PC-3 (cell line): ENCODE measurements at regions not wholly inside any gene's neighbourhood (a gene's known extent, or its start where the extent isn't known, plus 50 kb on each side); places are given as distances from the start of the nearest gene placed in this dataset.

Source experiments
- ATAC-seq: fragments of 200-7000 bp; cut with Tn5 transposase; 2 replicates; pipeline ENCODE4 v1.9.1; 2020; ENCODE audit warnings: mild to moderate bottlenecking, moderate library complexity
- BruUV-seq: library from RNA; stranded (reverse); fragments of 400-500 nt; replicated peaks from 2 replicates; lab custom pipeline; 2021; lab: Mats Ljungman, UMichigan
- CTCF ChIA-PET: fragments of 300-600 bp; sonication (Branson Sonifier 250); formaldehyde crosslinking; loops from one replicate; lab custom pipeline; 2022; ENCODE audit warnings: antibody characterized with exemption; lab: Charles Lee
- POLR2A ChIA-PET: fragments of 300-600 bp; sonication (Branson Sonifier 250); formaldehyde crosslinking; loops from one replicate; lab custom pipeline; 2022; ENCODE audit warnings: antibody characterized with exemption; ENCODE audit not compliant: unreplicated experiment; lab: Charles Lee
- DNase-seq: peaks from one replicate; pipeline ENCODE4 v3.0.0-alpha.2; 2015
- H2AFZ ChIP-seq: fragments of 300-600 bp; sonication (generic); 2 replicates; pipeline ENCODE4 v1.6.0; 2016; ENCODE audit warnings: antibody characterized with exemption, low read length
- H3F3A ChIP-seq: fragments of 300-600 bp; sonication (generic); one replicate; pipeline ENCODE4 v1.6.0; 2017; ENCODE audit warnings: antibody characterized with exemption, low read length, control low read depth, mild to moderate bottlenecking; ENCODE audit not compliant: unreplicated experiment
- H3K27ac ChIP-seq: fragments of 300-600 bp; sonication (generic); 2 replicates; pipeline ENCODE4 v1.5.1; 2016; ENCODE audit warnings: mild to moderate bottlenecking, low read length
- H3K27me3 ChIP-seq: fragments of 300-600 bp; sonication (generic); 2 replicates; pipeline ENCODE4 v1.6.1; 2016; ENCODE audit warnings: low read length, mixed read lengths
- H3K36me3 ChIP-seq: fragments of 300-600 bp; sonication (generic); 2 replicates; pipeline ENCODE4 v1.6.1; 2016; ENCODE audit warnings: low read depth, mixed run types, low read length, mixed read lengths
- H3K4me1 ChIP-seq: fragments of 300-600 bp; sonication (generic); 2 replicates; pipeline ENCODE4 v1.5.1; 2016; ENCODE audit warnings: low read length; ENCODE audit not compliant: insufficient read depth
- H3K4me2 ChIP-seq: fragments of 300-600 bp; sonication (generic); 2 replicates; pipeline ENCODE4 v1.6.0; 2016; ENCODE audit warnings: low read length
- H3K4me3 ChIP-seq: fragments of 300-600 bp; sonication (generic); 2 replicates; pipeline ENCODE4 v1.5.1; 2016; ENCODE audit warnings: mild to moderate bottlenecking, low read length, mixed read lengths
- H3K79me2 ChIP-seq: fragments of 300-600 bp; sonication (generic); 2 replicates; pipeline ENCODE4 v1.6.1; 2017; ENCODE audit warnings: low read length, mixed read lengths
- H3K9ac ChIP-seq: fragments of 300-600 bp; sonication (generic); 2 replicates; pipeline ENCODE4 v1.6.0; 2016; ENCODE audit warnings: mild to moderate bottlenecking, low read length
- H3K9me2 ChIP-seq: fragments of 300-600 bp; sonication (generic); replicated peaks from 2 replicates; pipeline ENCODE4 v1.6.1; 2016; ENCODE audit warnings: mixed run types, low read length, mixed read lengths
- H3K9me3 ChIP-seq: fragments of 300-600 bp; sonication (generic); 2 replicates; pipeline ENCODE4 v1.6.1; 2016; ENCODE audit warnings: low read length, mixed read lengths
- H4K20me1 ChIP-seq: fragments of 300-600 bp; sonication (generic); 2 replicates; pipeline ENCODE4 v1.6.1; 2016; ENCODE audit warnings: low read length, mixed read lengths
- CTCF ChIP-seq: fragments of 300-600 bp; sonication (generic); conservative IDR thresholded peaks from 2 replicates; pipeline ENCODE4 v1.5.1; 2017; ENCODE audit warnings: antibody characterized with exemption, low read depth, mild to moderate bottlenecking, low read length
- EZH2 ChIP-seq: fragments of 300-600 bp; sonication (generic); IDR thresholded peaks from one replicate; pipeline ENCODE4 v1.6.1; 2017; ENCODE audit warnings: antibody characterized with exemption, mild to moderate bottlenecking, low read length; ENCODE audit not compliant: unreplicated experiment
- EZH2phosphoT487 ChIP-seq: fragments of 300-600 bp; sonication (generic); IDR thresholded peaks from 2 replicates; pipeline ENCODE4 v1.6.1; 2018; ENCODE audit warnings: mild to moderate bottlenecking, antibody characterized with exemption, low read length, borderline replicate concordance
- intact Hi-C: fragments of 100-400 bp; cut with micrococcal nuclease; formaldehyde crosslinking; loops from 2 replicates; pipeline ENCODE4 v1.9.0; 2023

DNA sequence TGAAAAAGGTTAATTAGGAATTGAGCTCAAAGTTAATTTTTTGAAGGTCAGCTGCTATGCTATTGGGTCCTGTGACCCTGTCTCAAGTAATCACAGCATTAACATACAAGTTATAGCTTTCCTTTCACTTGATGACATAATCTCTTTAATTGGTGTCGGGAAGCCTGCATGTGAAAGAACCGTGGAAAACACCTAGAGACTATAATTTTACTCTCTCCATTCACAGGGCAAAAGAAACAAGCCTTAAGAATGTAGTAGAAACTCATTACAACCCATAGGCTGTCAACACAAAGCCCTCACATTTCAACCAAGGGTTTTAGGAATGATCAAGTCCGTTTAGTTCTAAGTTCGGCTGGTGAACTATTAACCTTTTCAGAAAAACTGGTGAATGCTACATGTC, 104.4 kb downstream of the PPM1A start:
- Histone ChIP-seq H3K79me2 (no peaks in the 10 kb centered on the region), H3K9me3 (no peaks in the 10 kb centered on the region), H3K27ac (no peak overlapping the region), H3K4me1 (no peaks in the 10 kb centered on the region), H3K4me3 (no peak overlapping the region), H2AFZ (no peak overlapping the region), H3K9ac (no peak overlapping the region), H3K9me2 (no peaks in the 10 kb centered on the region), H3K27me3 (peaks cover 22% of the 10 kb centered on the region), H3K4me2 (no peak overlapping the region), H4K20me1 (no peaks in the 10 kb centered on the region), H3F3A (no peaks in the 10 kb centered on the region), H3K36me3 (no peaks in the 10 kb centered on the region)
- ATAC-seq, result no peak
- POLR2A ChIA-PET, result no interaction called here
- CTCF ChIA-PET, result no interaction called here
- no TSS peak for BruUV-seq
- TF ChIP-seq EZH2 (no peak), EZH2phosphoT487 (no peak), CTCF (no peak)
- intact Hi-C loops, result loop anchor here (5.0 kb wide), 2 partner anchors 166 to 934 kb away; no protein-coding TSS in a partner anchor
- no peak for DNase-seq

- no TSS peak for BruUV-seq
- no peaks in the 10 kb centered on the region for H3K9me3 ChIP-seq
- TF ChIP-seq CTCF (no peak), EZH2phosphoT487 (no peak), EZH2 (no peak)
- CTCF ChIA-PET, result no interaction called here
- H2AFZ ChIP-seq, result no peak overlapping the region
- no peak overlapping the region for H3K4me3 ChIP-seq
- no peak overlapping the region for H3K9ac ChIP-seq
- DNase-seq, result no peak
- POLR2A ChIA-PET, result no interaction called here
- no peak overlapping the region for H3K27ac ChIP-seq
- H3K4me1 ChIP-seq, result no peaks in the 10 kb centered on the region
- no peaks in the 10 kb centered on the region for H4K20me1 ChIP-seq
- H3F3A ChIP-seq, result no peaks in the 10 kb centered on the region
- intact Hi-C loops, result loop anchor here (5.0 kb wide), 1 partner anchor 1267 kb away; no protein-coding TSS in a partner anchor
- no peaks in the 10 kb centered on the region for H3K79me2 ChIP-seq
- H3K36me3 ChIP-seq, result no peaks in the 10 kb centered on the region
- H3K27me3 ChIP-seq, result peaks cover 22% of the 10 kb centered on the region
- H3K9me2 ChIP-seq, result no peaks in the 10 kb centered on the region
- no peak overlapping the region for H3K4me2 ChIP-seq
- ATAC-seq, result no peak
These were observed 106.7 kb downstream of the PPM1A start for GRCh38 chr14:60355768-60356167.

GRCh38 chr14:60356386-60356785, 107.4 kb downstream of the PPM1A start:
- POLR2A ChIA-PET, result no interaction called here
- no TSS peak for BruUV-seq

More at GRCh38 chr14:60356386-60356785, 107.4 kb downstream of the PPM1A start:
- Histone ChIP-seq H3K9me2 (no peaks in the 10 kb centered on the region), H3F3A (no peaks in the 10 kb centered on the region), H2AFZ (no peak overlapping the region), H3K4me2 (no peak overlapping the region), H3K36me3 (no peaks in the 10 kb centered on the region), H3K4me1 (no peaks in the 10 kb centered on the region), H3K4me3 (no peak overlapping the region), H3K27ac (no peak overlapping the region), H3K79me2 (no peaks in the 10 kb centered on the region), H3K27me3 (peaks cover 22% of the 10 kb centered on the region), H3K9ac (no peak overlapping the region), H4K20me1 (no peaks in the 10 kb centered on the region), H3K9me3 (no peaks in the 10 kb centered on the region)
- intact Hi-C loops, result loop anchor here (5.0 kb wide), 1 partner anchor 1266 kb away; no protein-coding TSS in a partner anchor
- DNase-seq (no peak), ATAC-seq (no peak)
- CTCF ChIA-PET, result no interaction called here
- no peak for TF ChIP-seq CTCF
- TF ChIP-seq EZH2, result no peak
- TF ChIP-seq EZH2phosphoT487, result no peak
